ENCODE measurements at regions not wholly inside any gene's neighbourhood (a gene's known extent, or its start where the extent isn't known, plus 50 kb on each side); places are given as distances from the start of the nearest gene placed in this dataset.
"Not testable (repeated sequence)": the region's sequence is repeated elsewhere in the genome, so short reads cannot be mapped to it uniquely, and the experiment has no call there.

GRCh38 chr4:128451270-128451905 is 163.8 kb upstream of the PGRMC2 start:
- H3K27ac ChIP-seq, result no peak overlapping the region
- no peak for TF ChIP-seq ZFX (IDR thresholded peaks at IDR 0.05)
- no peak for TF ChIP-seq CTCF (conservative IDR thresholded peaks at IDR 0.05)

DNA sequence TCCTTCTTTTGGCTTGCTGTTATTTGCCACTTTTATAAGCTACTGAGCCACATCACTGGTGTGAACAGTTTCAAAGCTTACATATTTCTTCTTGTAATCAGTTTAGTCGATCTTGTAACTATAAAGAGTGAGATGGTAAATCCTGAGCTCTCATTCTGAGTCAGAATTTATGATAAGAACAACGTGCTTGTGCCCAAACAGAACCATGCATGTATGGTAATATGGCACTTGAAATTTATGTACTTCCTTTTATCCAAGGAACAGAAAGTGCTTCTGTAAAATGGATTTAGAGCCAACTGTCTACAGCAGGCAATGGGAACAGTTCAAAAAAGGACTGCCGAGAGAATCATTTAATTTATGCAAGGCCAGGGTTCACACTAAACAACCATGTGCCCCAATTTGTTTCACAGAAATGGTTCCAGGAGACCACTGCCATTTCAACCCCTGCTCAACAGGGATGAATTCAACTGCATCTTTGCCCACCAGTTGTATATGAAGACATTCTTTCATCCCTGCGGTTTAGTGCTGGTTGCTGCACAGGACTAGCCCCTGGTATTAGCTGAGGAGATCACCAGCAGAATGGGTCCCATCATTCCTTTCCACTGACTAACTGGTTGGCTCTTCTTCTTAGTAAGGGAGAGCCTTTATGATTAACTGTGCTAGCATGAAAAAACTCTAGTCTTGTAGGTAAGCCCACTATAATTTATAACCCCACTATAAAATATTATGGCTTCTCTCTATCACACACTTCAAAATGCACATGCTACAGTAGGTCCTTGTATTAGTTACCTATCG is 162.9 kb upstream of the PGRMC2 start:
- H3K27ac ChIP-seq, result no peak overlapping the region
- TF ChIP-seq ZFX (IDR thresholded peaks at IDR 0.05), result no peak

GRCh38 chr4:128449251-128449650 is 161.6 kb upstream of the PGRMC2 start:
- no peak overlapping the region for H3K27ac ChIP-seq
- TF ChIP-seq CTCF (conservative IDR thresholded peaks at IDR 0.05), result no peak
- no peak for TF ChIP-seq ZFX (IDR thresholded peaks at IDR 0.05)

DNA sequence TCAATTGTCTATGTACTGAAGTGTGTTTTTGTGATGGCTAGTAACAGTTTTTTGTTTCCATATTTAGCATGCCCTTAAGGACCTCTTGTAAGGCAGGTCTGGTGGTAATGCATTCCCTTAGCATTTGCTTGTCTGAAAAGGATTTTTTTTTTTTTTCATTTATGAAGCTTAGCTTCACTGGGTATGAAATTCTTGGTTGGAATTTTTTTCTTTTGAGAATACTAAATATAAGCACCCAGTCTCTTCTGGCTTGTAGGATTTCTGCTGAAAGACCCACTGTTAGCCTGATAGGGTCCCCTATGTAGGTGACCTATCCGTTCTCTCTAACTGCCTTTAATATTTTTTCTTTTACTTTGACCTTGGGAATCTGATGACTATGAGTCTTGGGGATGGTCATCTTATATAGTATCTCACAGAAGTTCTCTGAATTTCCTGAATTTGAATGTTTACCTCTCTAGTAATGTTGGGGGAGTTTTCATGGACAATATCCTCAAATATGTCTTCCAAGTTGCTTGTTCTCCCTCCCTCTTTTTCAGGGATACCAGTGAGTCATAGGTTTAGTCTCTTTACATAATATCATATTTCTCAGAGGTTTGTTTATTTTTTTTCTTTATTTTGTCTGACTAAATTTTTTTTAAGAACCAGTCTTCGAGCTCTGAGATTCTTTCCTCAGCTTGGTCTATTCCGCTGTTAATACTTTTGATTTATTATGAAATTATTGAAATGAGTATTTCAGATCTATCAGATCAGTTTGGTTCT is 157.1 kb upstream of the PGRMC2 start:
- H3K27ac ChIP-seq, result no peak overlapping the region
- TF ChIP-seq CTCF (conservative IDR thresholded peaks at IDR 0.05) (no peak), ZFX (IDR thresholded peaks at IDR 0.05) (no peak)

GRCh38 chr4:128440923-128441322 is 153.3 kb upstream of the PGRMC2 start:
- H3K27ac ChIP-seq, result no peak overlapping the region
- no peak for TF ChIP-seq CTCF (conservative IDR thresholded peaks at IDR 0.05)
- TF ChIP-seq ZFX (IDR thresholded peaks at IDR 0.05), result no peak

GRCh38 chr4:128437023-128437422 is 149.4 kb upstream of the PGRMC2 start:
- H3K27ac ChIP-seq, result not testable (repeated sequence)

DNA sequence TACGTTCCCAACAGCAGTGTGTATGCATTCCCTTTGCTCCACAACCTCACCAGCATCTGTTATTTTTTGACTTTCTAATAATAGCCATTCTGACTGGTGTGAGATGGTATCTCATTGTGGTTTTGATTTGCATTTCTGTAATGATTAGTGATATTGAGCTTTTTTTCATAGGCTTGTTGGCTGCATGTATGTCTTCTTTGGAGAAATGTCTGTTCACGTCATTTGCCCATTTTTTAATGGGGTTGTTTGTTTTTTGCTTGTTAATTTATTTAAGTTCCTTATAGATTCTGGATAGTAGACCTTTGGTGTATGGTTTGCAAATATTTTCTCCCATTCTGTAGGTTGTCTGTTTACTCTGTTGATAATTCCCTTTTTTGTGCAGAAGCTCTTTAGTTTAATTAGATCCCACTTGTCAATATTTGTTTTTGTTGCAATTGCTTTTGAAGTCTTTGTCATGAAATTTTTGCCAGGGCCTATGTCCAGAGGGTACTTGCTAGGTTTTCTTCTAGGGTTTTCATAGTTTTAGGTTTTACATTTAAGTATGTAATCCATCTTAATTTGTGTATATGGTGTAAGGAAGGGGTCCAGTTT is 141.5 kb upstream of the PGRMC2 start:
- not testable (repeated sequence) for H3K27ac ChIP-seq

- TF ChIP-seq CTCF (conservative IDR thresholded peaks at IDR 0.05) (no peak), ZFX (IDR thresholded peaks at IDR 0.05) (no peak)
- H3K27ac ChIP-seq, result peak overlapping the region; percentile 42
Measured at GRCh38 chr4:128428397-128428796, 140.8 kb upstream of the PGRMC2 start.
